Upper lobe of left lung (tissue), 4 donors: ENCODE measurements at regions not wholly inside any gene's neighbourhood (a gene's known extent, or its start where the extent isn't known, plus 50 kb on each side); places are given as distances from the start of the nearest gene placed in this dataset.

Source experiments
- POLR2A ChIP-seq, 4 donors: fragments of 450-650 bp; IDR thresholded peaks; one replicate each; pipeline ENCODE4 v1.5.1; 2016 to 2017; ENCODE audit warnings: antibody characterized with exemption in 4 of 4, mild to moderate bottlenecking in 2 of 4
- POLR2AphosphoS5 ChIP-seq, 2 donors: sonication (generic); formaldehyde crosslinking; IDR thresholded peaks; one replicate each; pipeline ENCODE4 v1.5.1; 2017; ENCODE audit warnings: antibody characterized with exemption in 2 of 2
- TF ChIP-seq, protein P1 (sequence below), 6 experiments: fragments of 450-650 bp in 4 of 6; fragments of 200-600 bp in 2 of 6; sonication (generic) in 2 of 6; IDR thresholded peaks; one replicate each; pipeline ENCODE4 v1.5.1; 2016 to 2019; ENCODE audit warnings: antibody characterized with exemption in 6 of 6

DNA sequence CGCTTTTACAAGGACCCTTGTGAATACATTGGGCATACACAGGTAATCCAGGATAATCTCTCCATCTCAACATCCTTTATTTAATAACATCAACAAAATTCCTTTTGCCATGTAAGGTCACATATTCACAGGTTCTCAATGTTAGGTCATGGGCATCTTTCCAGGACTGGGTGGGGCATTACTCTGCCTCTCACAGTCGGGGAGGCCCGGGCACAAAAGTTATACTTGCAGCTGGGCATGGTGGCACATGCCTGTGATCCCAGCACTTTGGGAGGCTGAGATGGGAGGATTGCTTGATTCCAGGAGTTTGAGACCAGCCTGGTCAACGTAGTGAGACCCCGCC, 93.7 kb upstream of the AP1S2 start:
- TF ChIP-seq, protein P1, sequence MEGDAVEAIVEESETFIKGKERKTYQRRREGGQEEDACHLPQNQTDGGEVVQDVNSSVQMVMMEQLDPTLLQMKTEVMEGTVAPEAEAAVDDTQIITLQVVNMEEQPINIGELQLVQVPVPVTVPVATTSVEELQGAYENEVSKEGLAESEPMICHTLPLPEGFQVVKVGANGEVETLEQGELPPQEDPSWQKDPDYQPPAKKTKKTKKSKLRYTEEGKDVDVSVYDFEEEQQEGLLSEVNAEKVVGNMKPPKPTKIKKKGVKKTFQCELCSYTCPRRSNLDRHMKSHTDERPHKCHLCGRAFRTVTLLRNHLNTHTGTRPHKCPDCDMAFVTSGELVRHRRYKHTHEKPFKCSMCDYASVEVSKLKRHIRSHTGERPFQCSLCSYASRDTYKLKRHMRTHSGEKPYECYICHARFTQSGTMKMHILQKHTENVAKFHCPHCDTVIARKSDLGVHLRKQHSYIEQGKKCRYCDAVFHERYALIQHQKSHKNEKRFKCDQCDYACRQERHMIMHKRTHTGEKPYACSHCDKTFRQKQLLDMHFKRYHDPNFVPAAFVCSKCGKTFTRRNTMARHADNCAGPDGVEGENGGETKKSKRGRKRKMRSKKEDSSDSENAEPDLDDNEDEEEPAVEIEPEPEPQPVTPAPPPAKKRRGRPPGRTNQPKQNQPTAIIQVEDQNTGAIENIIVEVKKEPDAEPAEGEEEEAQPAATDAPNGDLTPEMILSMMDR (IDR thresholded peaks at IDR 0.05): no peak
- TF ChIP-seq POLR2A (IDR thresholded peaks at IDR 0.05) (no peak), POLR2AphosphoS5 (IDR thresholded peaks at IDR 0.05) (no peak)
